Lower lobe of right lung (tissue), 2 donors: ENCODE measurements at regions not wholly inside any gene's neighbourhood (a gene's known extent, or its start where the extent isn't known, plus 50 kb on each side); places are given as distances from the start of the nearest gene placed in this dataset.
"Not testable (repeated sequence)": the region's sequence is repeated elsewhere in the genome, so short reads cannot be mapped to it uniquely, and the experiment has no call there.

ENCODE experiments used
- ATAC-seq, 2 donors: fragments of 200-7000 bp; cut with Tn5 transposase; one replicate each; pipeline ENCODE4 v1.9.1; 2020 to 2022; ENCODE audit warnings: mild to moderate bottlenecking in 2 of 2, moderate library complexity in 2 of 2
- DNase-seq: peaks from one replicate; pipeline ENCODE4 v3.0.0-alpha.2; 2020
- H3K27ac ChIP-seq: fragments of 200-600 bp; one replicate; pipeline ENCODE4 v1.8.0; 2022
- H3K27me3 ChIP-seq: fragments of 200-600 bp; one replicate; pipeline ENCODE4 v1.8.0; 2022; ENCODE audit warnings: low read depth
- H3K36me3 ChIP-seq: fragments of 200-600 bp; one replicate; pipeline ENCODE4 v1.8.0; 2022; ENCODE audit warnings: mild to moderate bottlenecking
- H3K4me1 ChIP-seq: fragments of 200-600 bp; one replicate; pipeline ENCODE4 v1.8.0; 2022
- H3K4me3 ChIP-seq: fragments of 200-600 bp; one replicate; pipeline ENCODE4 v1.8.0; 2022; ENCODE audit warnings: mild to moderate bottlenecking
- H3K9me3 ChIP-seq: fragments of 200-600 bp; one replicate; pipeline ENCODE4 v1.8.0; 2022
- CTCF ChIP-seq: fragments of 200-600 bp; IDR thresholded peaks from one replicate; pipeline ENCODE4 v1.8.0; 2022; ENCODE audit warnings: antibody characterized with exemption, mild to moderate bottlenecking
- intact Hi-C: fragments of 100-400 bp; cut with DNase I; formaldehyde crosslinking; loops from one replicate; pipeline ENCODE4 v1.11.0; 2022
- donor health status: DM: no; HTN: yes; CAD: no; lungs with severe emphysema.

- intact Hi-C loops, result no loop called here
- H3K36me3 ChIP-seq, result no peaks in the 10 kb centered on the region
- H3K27ac ChIP-seq, result no peak overlapping the region
- no peaks in the 10 kb centered on the region for H3K9me3 ChIP-seq
- ATAC-seq, result no peak
- no peaks in the 10 kb centered on the region for H3K4me1 ChIP-seq
- DNase-seq, result no peak
- no peak overlapping the region for H3K4me3 ChIP-seq
- no peaks in the 10 kb centered on the region for H3K27me3 ChIP-seq
- no peak for TF ChIP-seq CTCF
These were observed 179.8 kb downstream of the COG6 start for GRCh38 chr13:39835253-39835652.

- Histone ChIP-seq H3K4me3 (no peak overlapping the region), H3K36me3 (no peaks in the 10 kb centered on the region), H3K9me3 (no peaks in the 10 kb centered on the region), H3K4me1 (no peaks in the 10 kb centered on the region), H3K27me3 (no peaks in the 10 kb centered on the region), H3K27ac (no peak overlapping the region)
- no peak for DNase-seq
- ATAC-seq, result no peak
- intact Hi-C loops, result no loop called here
- TF ChIP-seq CTCF, result no peak
These were observed 180.6 kb downstream of the COG6 start for GRCh38 chr13:39836038-39836437.

- ATAC-seq, H3K4me3 ChIP-seq, H3K9me3 ChIP-seq, H3K36me3 ChIP-seq, H3K27ac ChIP-seq, intact Hi-C loops, H3K4me1 ChIP-seq, H3K27me3 ChIP-seq, DNase-seq: not testable (repeated sequence)
These were observed 182.4 kb downstream of the COG6 start for GRCh38 chr13:39837866-39838265.

GRCh38 chr13:39840201-39840600, 184.7 kb downstream of the COG6 start:
- no peak overlapping the region for H3K4me3 ChIP-seq
- no peak overlapping the region for H3K27ac ChIP-seq
- H3K36me3 ChIP-seq, result no peaks in the 10 kb centered on the region
- intact Hi-C loops, result no loop called here
- TF ChIP-seq CTCF, result no peak
- ATAC-seq (no peak), DNase-seq (no peak)
- H3K4me1 ChIP-seq, result no peaks in the 10 kb centered on the region
- no peaks in the 10 kb centered on the region for H3K27me3 ChIP-seq
- no peaks in the 10 kb centered on the region for H3K9me3 ChIP-seq

GRCh38 chr13:39847336-39847735, 191.9 kb downstream of the COG6 start:
- DNase-seq, result no peak
- H3K9me3 ChIP-seq, result peaks cover 4% of the 10 kb centered on the region
- intact Hi-C loops, result no loop called here

GRCh38 chr13:39855236-39855635, 199.8 kb downstream of the COG6 start:
- Histone ChIP-seq H3K9me3 (peaks cover 4% of the 10 kb centered on the region), H3K27me3 (no peaks in the 10 kb centered on the region), H3K36me3 (no peaks in the 10 kb centered on the region), H3K4me3 (no peak overlapping the region), H3K27ac (no peak overlapping the region), H3K4me1 (no peaks in the 10 kb centered on the region)
- ATAC-seq, result no peak
- no peak for DNase-seq
- no peak for TF ChIP-seq CTCF
- intact Hi-C loops, result no loop called here

More at GRCh38 chr13:39847336-39847735, 191.9 kb downstream of the COG6 start:
- no peak for ATAC-seq
- Histone ChIP-seq H3K27me3 (no peaks in the 10 kb centered on the region), H3K4me1 (no peaks in the 10 kb centered on the region), H3K27ac (no peak overlapping the region), H3K4me3 (no peak overlapping the region), H3K36me3 (no peaks in the 10 kb centered on the region)
- no peak for TF ChIP-seq CTCF
